GM18499 (cell line): ENCODE measurements at regions not wholly inside any gene's neighbourhood (a gene's known extent, or its start where the extent isn't known, plus 50 kb on each side); places are given as distances from the start of the nearest gene placed in this dataset.

Source experiments
- ATAC-seq: cut with Tn5 transposase; IDR thresholded peaks from one replicate; pipeline ENCODE4 v1.9.1; 2021; ENCODE audit warnings: moderate number of reproducible peaks; ENCODE audit not compliant: insufficient read depth, unreplicated experiment

DNA sequence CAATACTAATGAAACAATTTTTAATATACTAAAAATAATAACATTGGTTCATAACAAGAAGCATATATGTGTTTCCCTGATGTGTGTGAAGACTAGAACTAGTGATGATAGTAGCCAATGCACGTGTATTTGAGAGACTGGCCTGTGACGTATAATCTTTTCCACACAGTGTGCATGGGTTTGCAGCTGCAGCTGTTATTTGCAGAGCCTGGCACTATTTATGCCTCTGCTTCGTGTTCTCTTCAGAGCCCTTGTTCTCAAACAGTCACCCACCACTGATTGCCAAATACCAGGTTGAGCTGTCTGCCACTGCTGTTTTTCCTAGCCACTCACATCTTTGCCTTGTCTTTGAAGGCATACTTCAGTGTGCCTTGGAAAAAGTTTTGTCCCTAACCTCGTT, 531.7 kb downstream of the ETV1 start:
- no peak for ATAC-seq

- no peak for ATAC-seq
These were observed 522.5 kb downstream of the ETV1 start for GRCh38 chr7:13466874-13467547.

DNA sequence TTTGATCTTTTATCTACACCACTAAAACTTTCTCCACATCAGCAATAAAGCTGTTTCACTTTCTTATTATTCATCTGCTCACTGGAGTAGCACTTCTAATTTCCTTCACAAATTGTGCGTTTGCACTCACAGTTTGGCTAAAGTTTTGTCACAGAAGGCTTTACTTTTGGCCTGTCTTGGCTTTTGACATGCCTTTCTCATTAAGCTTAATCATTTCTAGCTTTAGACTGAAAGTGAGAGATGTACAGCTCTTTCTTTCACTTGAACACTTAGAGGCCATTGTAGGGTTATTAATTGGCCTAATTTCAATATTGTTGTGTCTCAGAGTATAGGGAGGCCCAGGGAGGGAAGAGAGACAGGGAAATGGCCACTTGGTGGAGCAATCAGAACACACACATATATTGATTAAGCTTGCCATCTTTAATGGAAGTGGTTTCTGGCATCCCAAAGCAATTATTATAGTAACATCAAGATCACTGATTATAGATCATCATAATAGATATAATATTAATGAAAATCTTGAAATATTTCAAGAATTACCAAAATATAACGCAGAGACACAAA, 512.5 kb downstream of the ETV1 start:
- no peak for ATAC-seq

GRCh38 chr7:13489386-13489785, 500.1 kb downstream of the ETV1 start:
- ATAC-seq = no peak

DNA sequence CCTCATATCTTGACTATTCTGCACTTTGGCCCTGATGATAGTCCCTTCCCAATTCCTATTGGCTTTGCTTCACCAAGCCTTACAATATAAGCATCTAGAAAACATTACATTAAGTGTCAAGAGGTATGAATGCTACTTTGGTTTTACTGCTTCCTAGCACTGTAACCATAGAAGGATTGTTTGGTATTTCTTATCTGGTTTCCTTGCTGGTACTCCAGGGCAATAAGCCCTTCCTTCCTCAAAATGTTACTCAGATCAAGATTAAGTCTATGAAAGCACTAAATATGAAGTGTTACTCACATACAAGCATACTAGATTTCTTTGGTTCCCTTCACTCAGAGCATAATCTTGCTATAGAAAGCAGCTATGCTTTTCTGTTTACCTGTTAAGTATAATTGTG, 492.5 kb downstream of the ETV1 start:
- ATAC-seq = no peak

GRCh38 chr7:13508586-13508985, 480.9 kb downstream of the ETV1 start:
- no peak for ATAC-seq

DNA sequence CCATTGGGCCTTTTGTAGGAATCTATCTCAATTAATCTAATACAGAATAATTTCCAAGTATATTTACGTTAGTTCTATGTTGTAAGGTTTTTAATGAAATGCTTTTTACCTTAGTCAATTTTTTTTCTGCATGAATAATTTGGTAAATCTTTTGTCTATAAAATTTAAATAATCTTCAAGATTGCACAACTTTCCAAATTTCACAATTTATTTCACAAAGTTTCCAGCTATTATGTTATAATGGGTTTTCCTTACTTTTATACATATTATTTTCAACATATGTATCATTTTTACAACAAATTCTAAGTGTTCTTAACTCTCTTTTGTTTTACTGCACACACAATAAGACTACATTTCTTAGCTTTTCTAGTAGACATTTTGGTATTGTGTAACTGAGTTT, 470.7 kb downstream of the ETV1 start:
- no peak for ATAC-seq

GRCh38 chr7:13524076-13524475, 465.4 kb downstream of the ETV1 start:
- no peak for ATAC-seq

DNA sequence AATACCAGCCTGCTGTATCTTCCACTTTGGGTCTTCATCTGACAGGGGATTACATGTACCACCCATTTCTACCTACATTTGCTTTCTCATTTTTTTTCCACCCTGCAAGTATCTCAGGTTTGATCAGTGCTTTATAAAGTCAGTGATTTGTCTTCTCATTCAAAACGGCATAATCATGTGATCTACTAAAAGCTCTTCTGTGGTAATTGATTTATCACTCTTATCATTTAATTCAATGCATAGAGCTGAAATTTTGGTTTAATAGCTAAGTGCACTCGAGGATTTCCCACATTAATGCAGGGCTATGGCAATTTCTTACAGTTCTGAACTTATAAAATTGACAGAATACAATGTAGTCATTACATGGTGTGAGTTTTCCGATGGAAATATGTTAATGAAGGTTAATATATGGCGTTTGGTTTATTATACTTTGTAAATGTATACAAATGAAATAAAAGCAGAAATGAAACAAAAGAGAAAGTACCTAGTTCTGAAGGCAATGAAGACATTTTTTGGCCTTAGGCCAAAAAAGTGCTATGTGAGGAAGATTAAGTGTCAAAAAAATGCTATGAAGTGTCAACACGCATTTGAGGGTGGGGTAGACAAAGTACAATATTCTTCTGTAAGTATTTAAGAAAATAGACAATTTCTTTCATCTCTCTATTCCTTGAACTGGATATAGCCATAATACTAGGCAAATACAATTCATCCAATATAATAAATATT, 457.3 kb downstream of the ETV1 start:
- ATAC-seq = no peak

DNA sequence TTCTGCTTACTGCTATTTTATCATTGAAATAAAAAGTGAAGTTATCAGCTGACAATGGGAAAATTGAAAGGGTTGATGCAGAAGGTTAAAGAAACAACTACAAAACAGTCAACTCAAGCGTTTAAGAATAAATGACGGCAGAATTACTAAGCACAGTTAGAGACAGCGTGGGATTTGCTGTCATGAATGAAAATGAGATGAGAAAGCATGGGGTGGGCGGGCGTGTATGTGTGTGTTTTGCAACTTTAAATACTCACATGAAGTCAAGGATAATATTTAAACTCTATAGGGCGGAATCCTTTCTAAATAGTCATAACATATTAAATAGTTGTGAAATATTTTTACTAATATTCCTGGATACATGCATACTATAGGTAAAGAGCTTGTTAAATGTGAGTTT, 450.8 kb downstream of the ETV1 start:
- no peak for ATAC-seq

DNA sequence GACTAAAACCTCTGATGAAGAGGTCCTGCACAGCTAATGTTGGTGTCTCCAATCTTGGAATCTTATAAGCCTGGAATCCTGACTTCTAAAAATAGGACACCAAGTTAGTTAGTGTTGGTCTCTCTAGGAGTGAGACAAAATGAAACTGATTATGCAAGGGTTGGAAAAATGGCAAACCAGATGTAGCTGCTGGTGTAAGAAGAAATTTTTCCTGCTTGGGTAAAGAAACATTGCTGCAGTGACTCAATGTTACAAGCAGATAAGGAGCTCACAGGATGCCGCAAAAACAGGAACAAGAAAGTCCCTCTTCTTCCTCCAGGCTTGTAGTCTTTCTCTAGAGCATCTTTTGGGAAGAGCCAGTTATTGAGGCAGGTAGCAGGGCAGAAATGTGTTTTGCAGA, 449.0 kb downstream of the ETV1 start:
- ATAC-seq = no peak

GRCh38 chr7:13541326-13541725, 448.1 kb downstream of the ETV1 start:
- no peak for ATAC-seq

DNA sequence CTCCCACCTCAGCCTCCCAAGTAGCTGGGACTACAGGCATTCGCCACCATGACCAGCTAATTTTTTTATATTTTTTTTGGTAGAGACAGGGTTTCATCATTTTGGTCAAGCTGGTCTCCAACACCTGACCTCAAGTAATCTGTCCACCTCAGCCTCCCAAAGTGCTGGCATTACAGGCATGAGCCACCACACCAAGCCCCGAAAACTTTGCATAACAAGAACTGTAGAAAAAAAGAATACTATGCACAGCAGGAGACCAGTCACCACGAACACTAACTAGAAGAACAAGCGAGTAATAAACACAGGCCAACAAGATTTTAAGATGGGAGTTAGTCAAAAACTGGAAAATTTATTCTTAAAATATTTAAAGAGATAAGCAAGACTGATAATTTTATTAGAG, 447.0 kb downstream of the ETV1 start:
- ATAC-seq = no peak

DNA sequence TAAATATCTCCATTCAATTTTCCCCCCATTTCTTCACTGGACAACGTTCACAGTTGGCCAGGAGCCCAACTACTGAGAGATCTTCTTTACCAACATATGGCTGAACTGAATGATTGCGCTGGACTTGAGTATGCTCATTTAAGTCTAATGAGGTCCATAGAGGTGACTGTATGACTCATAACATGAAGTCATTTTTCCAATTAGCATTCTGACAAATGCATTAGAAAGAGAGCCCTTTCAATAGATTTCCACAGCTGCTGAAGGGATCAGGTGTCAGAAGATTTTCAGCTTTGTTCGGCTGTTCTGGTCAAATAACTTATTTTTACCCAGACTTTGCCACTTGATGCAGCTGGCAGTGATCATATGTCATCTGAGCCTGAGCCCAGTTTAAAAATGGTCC, 438.0 kb downstream of the ETV1 start:
- no peak for ATAC-seq

- no peak for ATAC-seq
These were observed 429.0 kb downstream of the ETV1 start for GRCh38 chr7:13560441-13560840.

GRCh38 chr7:13563257-13563656, 426.2 kb downstream of the ETV1 start:
- no peak for ATAC-seq

DNA sequence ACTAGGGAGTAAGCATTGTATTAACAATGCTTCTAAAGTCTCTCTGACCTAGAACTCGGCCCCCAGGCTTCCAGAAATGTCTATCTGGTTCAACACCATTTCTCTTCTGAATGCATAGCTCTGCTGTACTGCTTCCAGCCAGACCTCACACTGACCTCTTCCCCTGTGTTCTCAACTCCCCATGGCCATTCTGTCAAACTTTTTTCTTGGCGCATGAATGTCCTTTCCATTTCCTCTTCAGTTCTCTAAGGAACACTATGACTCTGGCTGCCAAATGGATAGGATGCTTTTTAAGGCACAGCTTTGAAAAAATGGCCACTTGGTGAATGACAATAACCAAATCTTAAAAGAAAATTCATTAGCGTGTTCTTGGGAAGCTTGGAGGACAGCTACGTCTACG, 425.8 kb downstream of the ETV1 start:
- no peak for ATAC-seq

GRCh38 chr7:13577566-13578145, 411.8 kb downstream of the ETV1 start:
- no peak for ATAC-seq

DNA sequence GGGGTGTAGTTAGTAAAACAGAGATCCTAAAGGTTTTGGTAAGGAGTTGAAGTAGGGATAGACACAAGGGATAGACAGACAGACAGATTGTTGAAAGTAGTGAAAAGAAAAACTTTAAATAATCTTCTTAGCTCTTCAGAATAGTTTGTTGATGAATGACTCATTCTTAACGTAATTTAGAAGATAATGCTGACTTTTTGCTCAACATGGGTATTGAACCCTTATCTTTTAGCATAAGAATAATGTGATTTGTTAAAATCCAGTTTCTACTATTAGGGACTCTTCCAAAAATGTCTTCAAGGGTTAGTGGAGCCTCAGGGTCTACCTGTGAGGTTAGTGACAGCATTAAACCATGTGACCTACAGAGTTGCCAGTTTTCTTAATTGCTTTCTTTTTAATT, 411.2 kb downstream of the ETV1 start:
- no peak for ATAC-seq

GRCh38 chr7:13581097-13581496, 408.4 kb downstream of the ETV1 start:
- ATAC-seq = no peak

GRCh38 chr7:13593854-13594253, 395.6 kb downstream of the ETV1 start:
- ATAC-seq = no peak
